GM12874 (cell line): ENCODE measurements at regions not wholly inside any gene's neighbourhood (a gene's known extent, or its start where the extent isn't known, plus 50 kb on each side); places are given as distances from the start of the nearest gene placed in this dataset.

Source experiments
- TF ChIP-seq, protein P1 (sequence below): IDR thresholded peaks from 2 replicates; pipeline ENCODE4 v1.5.1; 2011; ENCODE audit warnings: low read depth, mild to moderate bottlenecking, control low read depth, low read length, moderate library complexity; ENCODE audit not compliant: insufficient read depth

DNA sequence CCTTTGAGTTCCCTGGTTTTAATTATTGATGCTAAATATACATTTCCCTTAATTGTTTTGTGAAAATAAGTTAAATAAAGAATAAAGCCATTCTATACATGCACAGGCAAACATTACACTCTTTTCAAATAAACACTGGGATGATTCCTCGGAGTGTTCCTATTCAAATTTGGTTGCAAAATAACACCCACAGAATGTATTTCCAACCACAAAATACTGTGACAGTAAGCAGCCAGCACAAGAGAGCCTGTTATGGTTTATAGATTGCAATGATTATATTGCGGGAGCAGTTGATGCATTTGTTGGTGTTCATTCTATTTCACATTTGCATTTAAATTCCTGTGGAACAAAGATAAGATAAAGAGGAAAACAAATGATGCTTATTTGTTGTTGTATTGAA lies 632.6 kb upstream of the WWC1 start:
- TF ChIP-seq, protein P1, sequence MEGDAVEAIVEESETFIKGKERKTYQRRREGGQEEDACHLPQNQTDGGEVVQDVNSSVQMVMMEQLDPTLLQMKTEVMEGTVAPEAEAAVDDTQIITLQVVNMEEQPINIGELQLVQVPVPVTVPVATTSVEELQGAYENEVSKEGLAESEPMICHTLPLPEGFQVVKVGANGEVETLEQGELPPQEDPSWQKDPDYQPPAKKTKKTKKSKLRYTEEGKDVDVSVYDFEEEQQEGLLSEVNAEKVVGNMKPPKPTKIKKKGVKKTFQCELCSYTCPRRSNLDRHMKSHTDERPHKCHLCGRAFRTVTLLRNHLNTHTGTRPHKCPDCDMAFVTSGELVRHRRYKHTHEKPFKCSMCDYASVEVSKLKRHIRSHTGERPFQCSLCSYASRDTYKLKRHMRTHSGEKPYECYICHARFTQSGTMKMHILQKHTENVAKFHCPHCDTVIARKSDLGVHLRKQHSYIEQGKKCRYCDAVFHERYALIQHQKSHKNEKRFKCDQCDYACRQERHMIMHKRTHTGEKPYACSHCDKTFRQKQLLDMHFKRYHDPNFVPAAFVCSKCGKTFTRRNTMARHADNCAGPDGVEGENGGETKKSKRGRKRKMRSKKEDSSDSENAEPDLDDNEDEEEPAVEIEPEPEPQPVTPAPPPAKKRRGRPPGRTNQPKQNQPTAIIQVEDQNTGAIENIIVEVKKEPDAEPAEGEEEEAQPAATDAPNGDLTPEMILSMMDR, result no peak

DNA sequence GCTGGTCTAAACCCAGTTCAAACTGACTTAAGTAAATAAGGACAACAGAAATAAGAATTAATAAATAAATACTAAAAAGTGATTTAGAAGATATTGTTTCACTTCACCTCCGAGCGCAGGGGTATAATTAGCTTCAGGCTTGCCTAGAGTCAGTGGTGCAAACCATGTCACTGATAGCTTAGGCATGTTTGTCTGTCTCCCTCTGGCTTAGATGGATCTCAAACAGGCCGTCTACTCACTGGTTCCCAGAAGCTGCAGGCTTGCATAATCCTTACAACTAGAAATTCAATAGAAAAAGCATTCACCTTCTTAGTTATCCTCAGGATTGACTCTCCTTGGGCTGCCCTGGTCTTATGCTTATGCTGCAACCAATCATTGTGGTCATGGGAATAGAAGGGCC lies 629.8 kb upstream of the WWC1 start:
- TF ChIP-seq, protein P1, result no peak

DNA sequence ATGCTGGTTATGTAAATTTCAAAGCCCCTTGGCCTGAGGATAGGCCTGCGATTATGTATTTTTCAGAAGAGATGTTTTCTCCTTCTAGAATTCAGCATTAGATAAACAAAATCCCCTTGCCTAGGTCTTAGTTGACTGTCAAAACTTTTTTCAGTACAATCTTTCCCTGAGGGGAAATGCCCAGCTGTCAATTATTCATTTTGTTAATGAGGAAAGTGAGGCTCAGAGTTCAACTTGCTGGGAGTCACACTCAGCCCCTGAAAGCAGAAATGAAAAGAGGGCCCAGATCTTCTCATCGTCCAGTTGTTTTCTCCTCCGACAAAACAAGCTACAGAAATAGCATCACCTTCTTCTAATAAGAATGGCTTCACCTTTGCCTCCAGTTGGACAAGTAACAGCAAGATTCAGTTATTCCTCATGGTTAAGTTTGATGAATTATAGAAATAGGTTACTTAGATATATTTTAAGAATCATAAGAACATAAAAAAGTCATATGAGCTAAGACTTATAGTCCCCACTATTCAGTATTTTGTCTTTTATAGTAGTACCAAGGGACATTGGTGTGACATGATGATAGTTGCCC lies 627.1 kb upstream of the WWC1 start:
- TF ChIP-seq, protein P1, result no peak

DNA sequence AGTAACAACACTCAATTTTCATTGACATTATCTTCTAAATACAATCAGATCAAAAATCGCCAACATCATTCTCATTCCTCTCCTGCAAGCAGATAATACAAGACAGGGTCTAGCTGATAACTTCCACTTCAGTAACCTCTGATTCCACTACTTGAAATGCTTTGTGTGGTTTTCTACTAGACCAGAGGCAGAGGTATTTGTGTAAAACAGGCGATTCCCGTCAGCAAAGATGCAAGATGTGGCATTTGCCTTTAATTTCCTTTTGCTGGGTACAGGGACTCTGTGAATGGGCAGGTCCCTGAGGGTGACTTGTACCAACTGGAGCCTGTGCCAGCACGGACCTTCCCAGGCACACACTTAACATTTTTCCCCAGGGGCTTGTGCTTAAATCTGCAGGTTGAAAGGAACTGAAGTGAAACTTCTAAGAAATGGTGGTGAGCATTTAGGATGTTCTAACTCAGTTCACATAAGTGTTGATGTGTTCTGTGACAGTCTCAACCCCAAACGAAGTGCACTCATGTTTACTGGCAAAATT lies 625.5 kb upstream of the WWC1 start:
- TF ChIP-seq, protein P1, result no peak

DNA sequence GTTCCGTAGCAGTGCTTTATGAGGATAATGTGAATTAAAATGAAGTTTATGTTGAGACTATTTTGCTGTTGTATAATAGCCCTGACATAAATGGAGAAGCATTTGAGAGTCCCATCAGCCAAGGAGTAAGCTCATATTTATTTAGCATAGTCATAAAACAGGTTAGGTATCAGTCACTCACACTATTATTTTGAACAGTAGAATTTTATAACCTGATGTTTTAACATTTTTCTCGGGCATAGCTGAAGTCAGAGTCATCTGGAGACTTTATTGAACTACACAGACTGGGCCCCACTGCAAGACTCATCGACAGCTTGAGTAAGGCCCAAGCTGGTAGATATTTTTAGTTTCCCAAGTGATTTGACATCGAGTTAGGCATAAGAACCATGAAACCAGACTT lies 620.3 kb upstream of the WWC1 start:
- TF ChIP-seq, protein P1, result no peak

DNA sequence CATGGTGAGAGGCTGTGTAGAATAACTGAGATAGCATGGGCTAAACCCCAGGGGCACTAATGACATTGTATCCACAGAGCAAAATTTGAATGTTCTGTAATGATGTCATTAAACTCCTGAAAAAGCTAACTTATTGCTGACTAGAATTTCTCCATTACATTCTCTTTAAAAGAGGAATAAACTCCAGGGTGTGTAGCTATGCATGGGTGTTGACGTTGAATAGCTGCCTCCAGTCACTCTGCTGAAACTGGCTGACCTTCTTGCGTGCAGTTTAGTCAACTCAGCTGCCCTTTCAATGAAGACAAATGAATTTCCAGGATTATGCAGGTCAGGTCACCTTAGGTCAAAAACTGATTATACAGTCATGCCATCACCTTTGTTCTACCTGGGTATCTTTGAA lies 617.5 kb upstream of the WWC1 start:
- TF ChIP-seq, protein P1, result no peak

DNA sequence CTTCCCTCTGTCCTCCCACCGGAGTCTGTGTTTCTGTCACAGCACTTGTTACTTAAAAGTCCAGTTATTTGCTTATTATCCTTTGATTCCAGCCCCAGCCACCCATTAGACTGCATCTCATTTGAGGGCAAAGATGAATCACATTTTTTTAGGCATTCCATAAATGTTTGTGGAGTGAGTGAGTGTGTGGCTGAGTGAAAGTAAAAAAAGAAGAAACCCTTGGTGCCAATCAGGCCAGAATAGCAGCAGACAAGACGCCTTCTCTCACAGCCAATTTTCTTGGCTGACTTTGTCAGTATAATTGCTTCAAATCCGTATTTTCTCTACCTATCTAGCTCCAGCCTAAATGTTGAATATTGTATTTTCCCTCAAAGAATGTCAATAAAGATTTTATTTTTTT lies 613.0 kb upstream of the WWC1 start:
- TF ChIP-seq, protein P1, result no peak
